Activated CD4-positive, alpha-beta T cell treated with anti-CD3 and anti-CD28 coated beads, Interleukin-10, Interleukin-2, amounts not matched to agents 100 ng/mL and 50 ng/mL, durations not matched to agents 16 hours and 8 hours (primary cell): ENCODE measurements at regions not wholly inside any gene's neighbourhood (a gene's known extent, or its start where the extent isn't known, plus 50 kb on each side); places are given as distances from the start of the nearest gene placed in this dataset.

Source experiments
- DNase-seq: peaks from one replicate; pipeline ENCODE4 v3.0.0-alpha.2; 2020

- no peak for DNase-seq
Observed at GRCh38 chr9:86756576-86757381, 190.5 kb downstream of the GAS1 start.

- DNase-seq = no peak
Observed at GRCh38 chr9:86755561-86755941, 191.8 kb downstream of the GAS1 start.

- no peak for DNase-seq
Observed at GRCh38 chr9:86754581-86755560, 192.4 kb downstream of the GAS1 start.

- no peak for DNase-seq
Observed at GRCh38 chr9:86753836-86754235, 193.5 kb downstream of the GAS1 start.

- no peak for DNase-seq
Observed at GRCh38 chr9:86752733-86753132, 194.6 kb downstream of the GAS1 start.

- DNase-seq = no peak
Observed at GRCh38 chr9:86751956-86752355, 195.3 kb downstream of the GAS1 start.

GRCh38 chr9:86751207-86751606, 196.1 kb downstream of the GAS1 start:
- no peak for DNase-seq

- DNase-seq = no peak
Observed at GRCh38 chr9:86749894-86750255, 197.4 kb downstream of the GAS1 start.

GRCh38 chr9:86749161-86749893, 198.0 kb downstream of the GAS1 start:
- no peak for DNase-seq

GRCh38 chr9:86747711-86748110, 199.6 kb downstream of the GAS1 start:
- no peak for DNase-seq

- DNase-seq = no peak
Observed at GRCh38 chr9:86741311-86742208, 205.7 kb downstream of the GAS1 start.

- no peak for DNase-seq
Observed at GRCh38 chr9:86735772-86736458, 211.4 kb downstream of the GAS1 start.

- DNase-seq = no peak
Observed at GRCh38 chr9:86734771-86735170, 212.5 kb downstream of the GAS1 start.

GRCh38 chr9:86733929-86734328, 213.4 kb downstream of the GAS1 start:
- no peak for DNase-seq

GRCh38 chr9:86732514-86733171, 214.7 kb downstream of the GAS1 start:
- DNase-seq = no peak

- no peak for DNase-seq
Observed at GRCh38 chr9:86731511-86732063, 215.7 kb downstream of the GAS1 start.

- no peak for DNase-seq
Observed at GRCh38 chr9:86730163-86730928, 217.0 kb downstream of the GAS1 start.

- DNase-seq = no peak
Observed at GRCh38 chr9:86724529-86724928, 222.8 kb downstream of the GAS1 start.

- DNase-seq = no peak
Observed at GRCh38 chr9:86723346-86723745, 224.0 kb downstream of the GAS1 start.

- no peak for DNase-seq
Observed at GRCh38 chr9:86722706-86723075, 224.6 kb downstream of the GAS1 start.
